ENCODE measurements at regions not wholly inside any gene's neighbourhood (a gene's known extent, or its start where the extent isn't known, plus 50 kb on each side); places are given as distances from the start of the nearest gene placed in this dataset.
"Not testable (repeated sequence)": the region's sequence is repeated elsewhere in the genome, so short reads cannot be mapped to it uniquely, and the experiment has no call there.

GRCh38 chr7:68833422-68833821 is 764.9 kb upstream of the AUTS2 start:
- no peak for DNase-seq (ENCODE audit: extremely low read depth, low read depth)
- no peak for TF ChIP-seq CTCF (IDR thresholded peaks at IDR 0.05; ENCODE audit: low read depth, low read length)

- DNase-seq (ENCODE audit: extremely low read depth, low read depth) = no peak
- no peak for TF ChIP-seq CTCF (IDR thresholded peaks at IDR 0.05; ENCODE audit: low read depth, low read length)
Measured at GRCh38 chr7:68839014-68839413, 759.3 kb upstream of the AUTS2 start.

GRCh38 chr7:68840991-68841390 is 757.3 kb upstream of the AUTS2 start:
- no peak for DNase-seq (ENCODE audit: extremely low read depth, low read depth)
- no peak for TF ChIP-seq CTCF (IDR thresholded peaks at IDR 0.05; ENCODE audit: low read depth, low read length)

- not testable (repeated sequence) for DNase-seq (ENCODE audit: extremely low read depth, low read depth)
Measured at GRCh38 chr7:68843985-68844384, 754.3 kb upstream of the AUTS2 start.

- DNase-seq (ENCODE audit: extremely low read depth, low read depth) = no peak
- TF ChIP-seq CTCF (IDR thresholded peaks at IDR 0.05; ENCODE audit: low read depth, low read length) = no peak
Measured at GRCh38 chr7:68846811-68847325, 751.4 kb upstream of the AUTS2 start.

GRCh38 chr7:68853254-68853653 is 745.0 kb upstream of the AUTS2 start:
- no peak for TF ChIP-seq CTCF (IDR thresholded peaks at IDR 0.05; ENCODE audit: low read depth, low read length)
- DNase-seq (ENCODE audit: extremely low read depth, low read depth) = no peak

- no peak for TF ChIP-seq CTCF (IDR thresholded peaks at IDR 0.05; ENCODE audit: low read depth, low read length)
- no peak for DNase-seq (ENCODE audit: extremely low read depth, low read depth)
Measured at GRCh38 chr7:68857571-68857970, 740.7 kb upstream of the AUTS2 start.

- no peak for DNase-seq (ENCODE audit: extremely low read depth, low read depth)
- no peak for TF ChIP-seq CTCF (IDR thresholded peaks at IDR 0.05; ENCODE audit: low read depth, low read length)
Measured at GRCh38 chr7:68858497-68858896, 739.8 kb upstream of the AUTS2 start.

Measured in AG09319 (cell line).